Activated CD8-positive, alpha-beta memory T cell treated with anti-CD3 and anti-CD28 coated beads for 36 hours (primary cell): ENCODE measurements at regions not wholly inside any gene's neighbourhood (a gene's known extent, or its start where the extent isn't known, plus 50 kb on each side); places are given as distances from the start of the nearest gene placed in this dataset.
"Not testable (repeated sequence)": the region's sequence is repeated elsewhere in the genome, so short reads cannot be mapped to it uniquely, and the experiment has no call there.

ENCODE experiments used
- CTCF ChIA-PET: fragments of 350-600 bp; sonication (Branson Sonifier 250); formaldehyde crosslinking; loops from one replicate; lab custom pipeline; 2021; ENCODE audit warnings: antibody characterized with exemption; lab: Charles Lee
- POLR2A ChIA-PET: fragments of 350-600 bp; sonication (Branson Sonifier 250); formaldehyde crosslinking; loops from one replicate; lab custom pipeline; 2021; ENCODE audit warnings: antibody characterized with exemption; lab: Charles Lee

DNA sequence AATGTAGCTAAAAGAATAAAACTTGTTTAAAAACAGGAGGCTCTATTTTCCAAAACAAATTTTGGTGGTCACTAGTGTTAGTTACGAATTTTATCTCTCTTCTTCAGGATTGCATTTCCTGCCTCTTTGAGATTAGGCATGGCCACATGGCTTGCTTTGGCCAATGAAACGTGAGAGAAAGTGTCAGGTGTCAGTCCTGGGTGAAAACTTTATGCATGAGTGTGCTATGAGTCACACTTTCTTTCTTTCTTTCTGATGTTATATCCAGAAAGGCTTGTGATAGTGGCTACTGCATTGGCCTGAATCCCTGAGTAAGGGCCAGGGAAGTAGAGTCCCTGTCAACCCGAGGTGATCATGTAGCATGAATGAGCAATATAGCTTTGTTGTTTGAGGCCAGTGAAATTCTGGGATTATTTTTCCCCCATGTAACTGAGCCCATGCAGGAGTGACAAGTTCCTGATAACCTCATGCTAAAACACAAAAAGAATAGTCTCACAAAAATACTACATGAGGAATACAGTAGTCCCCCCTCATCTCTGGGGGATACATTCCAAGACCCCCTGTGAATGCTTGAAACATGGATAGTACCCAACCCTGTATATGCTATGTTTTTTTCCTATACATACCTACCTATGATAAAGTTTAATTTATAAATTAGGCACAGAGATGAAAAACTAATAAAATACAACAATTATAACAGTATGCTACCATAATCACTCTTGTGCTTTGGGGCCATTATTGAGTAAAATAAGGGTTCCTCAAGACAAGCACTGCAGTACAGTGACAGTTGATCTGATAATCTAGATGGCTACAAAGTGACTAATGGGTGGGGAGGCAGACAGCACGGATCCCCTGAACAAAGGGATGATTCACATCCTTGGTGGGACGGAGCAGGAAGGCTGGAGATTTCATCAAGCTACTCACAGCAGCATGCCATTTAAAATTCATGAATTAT lies 109.5 kb downstream of the CDC42EP3 start:
- CTCF ChIA-PET = interaction anchor here (1.0 kb wide), 1 partner anchor 271 kb away, joined by 3 read pairs; no protein-coding TSS in a partner anchor
- POLR2A ChIA-PET = interaction anchor here (1.0 kb wide), 1 partner anchor 21 kb away, joined by 3 read pairs; no protein-coding TSS in a partner anchor

- ChIA-PET CTCF (interaction anchor here (0.6 to 1.2 kb wide), 2 partner anchors 60 to 1088 kb away, joined by 3 to 4 read pairs; no protein-coding TSS in a partner anchor), POLR2A (interaction anchor here (0.7 kb wide), 1 partner anchor 29 kb away, joined by 3 read pairs; no protein-coding TSS in a partner anchor)
Measured at GRCh38 chr2:37563375-37564015, 107.9 kb downstream of the CDC42EP3 start.

- POLR2A ChIA-PET = no interaction called here
- CTCF ChIA-PET = interaction anchor here (1.2 kb wide), 1 partner anchor 59 kb away, joined by 4 read pairs; no protein-coding TSS in a partner anchor
Measured at GRCh38 chr2:37564356-37564755, 107.1 kb downstream of the CDC42EP3 start.

GRCh38 chr2:37566517-37566981 lies 104.9 kb downstream of the CDC42EP3 start:
- CTCF ChIA-PET = no interaction called here
- POLR2A ChIA-PET = no interaction called here

DNA sequence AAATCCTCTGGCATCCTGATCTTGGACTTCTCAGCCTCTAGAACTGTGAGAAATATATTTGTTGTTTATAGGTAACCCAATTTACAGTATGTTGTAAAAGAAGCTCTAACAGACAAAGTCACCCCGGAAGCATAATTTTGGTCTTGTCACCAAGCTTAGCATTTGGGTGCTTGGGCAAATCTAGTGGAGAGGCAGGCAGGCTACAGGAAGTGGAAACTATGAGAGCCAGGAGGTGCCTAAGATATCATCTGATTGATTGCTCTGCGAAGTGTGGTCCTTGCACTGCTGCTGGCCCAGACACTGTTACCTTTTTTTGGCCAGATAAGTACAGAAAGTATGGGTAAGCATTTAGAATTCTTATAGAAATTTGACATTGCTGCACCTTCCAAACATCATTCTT lies 102.9 kb downstream of the CDC42EP3 start:
- ChIA-PET POLR2A (no interaction called here), CTCF (interaction anchor here (0.8 to 1.1 kb wide), 2 partner anchors 17 to 21 kb away, joined by 3 read pairs; no protein-coding TSS in a partner anchor)

DNA sequence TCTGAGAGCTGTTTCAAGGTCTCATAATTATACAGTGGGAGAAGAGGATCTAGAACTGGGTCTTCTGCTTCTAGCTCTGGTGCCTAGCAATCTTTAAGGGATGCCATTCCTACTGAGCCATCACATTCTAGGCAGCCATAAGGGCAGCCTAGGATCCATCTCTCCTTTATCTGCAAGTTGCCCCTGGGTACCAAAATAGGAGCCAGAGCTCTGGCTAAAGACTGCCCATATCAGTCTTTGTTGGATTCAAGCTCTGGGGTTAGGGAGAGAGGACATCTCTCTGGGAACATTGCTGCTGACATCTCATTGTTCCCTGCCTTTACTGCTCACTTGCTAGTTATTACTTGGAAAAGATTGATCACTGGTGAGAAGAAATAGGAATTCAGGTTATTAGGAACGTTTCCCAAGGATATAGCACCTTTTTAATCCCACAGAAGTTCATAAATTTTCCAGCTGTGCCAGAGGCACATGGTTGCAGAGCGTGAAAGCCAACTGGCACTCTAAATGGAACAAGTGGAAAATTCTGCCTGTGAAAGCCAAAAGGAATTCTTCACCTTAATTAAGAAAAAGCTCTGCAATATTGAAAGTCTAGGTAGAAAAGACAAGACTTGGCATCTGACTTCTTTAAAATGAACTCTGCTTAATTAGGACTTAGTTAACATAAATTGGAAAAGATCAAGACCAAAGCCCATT lies 102.2 kb downstream of the CDC42EP3 start:
- CTCF ChIA-PET = interaction anchor here (0.8 to 1.1 kb wide), 2 partner anchors 17 to 20 kb away, joined by 3 read pairs; no protein-coding TSS in a partner anchor
- POLR2A ChIA-PET = no interaction called here

GRCh38 chr2:37569986-37570679 lies 101.3 kb downstream of the CDC42EP3 start:
- CTCF ChIA-PET = no interaction called here
- POLR2A ChIA-PET = no interaction called here

GRCh38 chr2:37570773-37571586 lies 100.5 kb downstream of the CDC42EP3 start:
- ChIA-PET CTCF (no interaction called here), POLR2A (interaction anchor here (1.1 kb wide), 1 partner anchor 12 kb away, joined by 3 read pairs; no protein-coding TSS in a partner anchor)

GRCh38 chr2:37571587-37572136 lies 99.8 kb downstream of the CDC42EP3 start:
- POLR2A ChIA-PET = interaction anchor here (1.1 kb wide), 1 partner anchor 11 kb away, joined by 3 read pairs; no protein-coding TSS in a partner anchor
- CTCF ChIA-PET = no interaction called here

- CTCF ChIA-PET = no interaction called here
- POLR2A ChIA-PET = no interaction called here
Measured at GRCh38 chr2:37573451-37574388, 97.7 kb downstream of the CDC42EP3 start.

DNA sequence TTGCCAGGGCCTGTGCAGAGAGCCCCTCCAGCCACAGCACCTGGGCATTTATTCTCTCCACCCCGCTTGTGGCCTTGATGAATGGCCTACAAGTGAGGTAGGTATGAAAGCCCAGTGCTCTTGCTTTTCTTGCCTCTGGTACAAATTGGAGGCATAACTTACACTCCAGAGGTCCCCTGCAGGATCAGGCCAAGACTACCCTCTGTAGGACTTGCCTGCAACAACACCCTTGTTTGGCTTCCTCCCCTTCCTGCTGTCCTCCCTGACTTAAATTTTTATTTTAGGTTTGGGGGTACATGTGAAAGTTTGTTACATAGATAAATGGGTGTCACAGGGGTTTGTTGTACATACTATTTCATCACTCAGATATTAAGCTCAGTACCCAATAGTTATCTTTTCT lies 95.7 kb downstream of the CDC42EP3 start:
- ChIA-PET POLR2A (no interaction called here), CTCF (no interaction called here)

DNA sequence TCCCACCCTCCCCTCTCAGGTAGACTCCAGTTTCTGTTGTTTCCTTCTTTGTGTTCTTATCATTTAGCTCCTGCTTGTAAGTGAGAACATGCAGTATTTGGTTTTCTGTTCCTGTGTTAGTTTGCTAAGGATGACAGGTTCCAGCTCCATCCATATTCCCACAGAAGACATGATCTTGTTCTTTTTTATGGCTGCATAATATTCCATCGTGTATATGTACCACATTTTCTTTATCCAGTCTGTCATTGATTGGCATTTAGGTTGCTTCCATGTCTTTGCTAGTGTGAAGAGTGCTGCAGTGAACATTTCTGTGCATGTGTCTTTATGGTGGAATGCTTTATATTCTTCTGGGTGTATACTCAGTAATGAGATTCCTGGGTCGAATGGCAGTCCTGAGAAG lies 95.2 kb downstream of the CDC42EP3 start:
- POLR2A ChIA-PET = not testable (repeated sequence)
- CTCF ChIA-PET = interaction anchor here (0.5 kb wide), 1 partner anchor 17 kb away, joined by 3 read pairs; no protein-coding TSS in a partner anchor

DNA sequence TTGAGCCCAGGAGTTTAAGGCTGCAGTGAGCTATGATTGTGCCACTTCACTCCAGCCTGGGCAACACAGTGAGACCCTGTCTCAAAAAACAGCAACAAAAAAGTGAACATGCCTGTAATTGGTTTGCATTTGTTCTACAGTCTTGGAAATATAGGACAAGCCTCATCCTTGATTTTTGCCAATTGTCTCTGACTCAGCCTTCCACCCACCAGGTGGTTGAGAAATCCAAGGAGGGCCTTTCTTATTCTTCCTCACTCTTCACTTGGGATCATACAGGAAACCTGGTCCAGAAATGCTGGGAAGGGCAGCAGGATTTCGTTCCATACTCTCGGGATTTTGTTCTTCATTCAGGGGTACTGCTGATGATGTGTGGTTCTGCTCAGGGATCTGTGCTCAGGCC lies 94.6 kb downstream of the CDC42EP3 start:
- ChIA-PET POLR2A (no interaction called here), CTCF (no interaction called here)

- POLR2A ChIA-PET = no interaction called here
- CTCF ChIA-PET = no interaction called here
Measured at GRCh38 chr2:37579192-37579713, 92.2 kb downstream of the CDC42EP3 start.

GRCh38 chr2:37579949-37580348 lies 91.5 kb downstream of the CDC42EP3 start:
- CTCF ChIA-PET = not testable (repeated sequence)

GRCh38 chr2:37581433-37581832 lies 90.0 kb downstream of the CDC42EP3 start:
- CTCF ChIA-PET = no interaction called here
- POLR2A ChIA-PET = no interaction called here

More at GRCh38 chr2:37579949-37580348, 91.5 kb downstream of the CDC42EP3 start:
- POLR2A ChIA-PET = not testable (repeated sequence)
